ENCODE measurements at regions not wholly inside any gene's neighbourhood (a gene's known extent, or its start where the extent isn't known, plus 50 kb on each side); places are given as distances from the start of the nearest gene placed in this dataset.

DNA sequence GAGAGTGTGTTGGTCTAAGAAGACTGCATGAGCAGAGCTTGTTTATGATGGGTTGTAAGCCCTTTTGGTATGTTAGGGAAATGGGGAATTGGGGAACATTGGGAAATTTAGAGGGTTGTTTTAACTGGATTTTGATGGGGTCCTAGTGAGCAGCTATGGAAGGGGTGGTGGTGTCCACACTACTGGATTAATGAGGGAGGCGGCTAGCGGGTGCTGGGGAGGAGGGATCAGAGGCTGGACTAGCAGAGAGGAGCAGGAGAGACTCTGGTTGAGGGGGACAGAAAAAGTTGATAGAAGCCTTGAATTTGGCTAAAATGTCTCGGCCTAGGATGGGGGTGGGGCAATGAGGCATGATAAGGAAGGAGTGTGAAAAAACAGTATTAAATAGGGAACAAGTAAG lies 1369.1 kb downstream of the UQCRFS1 start:
- TF ChIP-seq NR2C2 (CRISPR knock-in tag; IDR thresholded peaks at IDR 0.05) (no peak), FOXJ3 (CRISPR knock-in tag; IDR thresholded peaks at IDR 0.05; ENCODE audit: borderline replicate concordance) (no peak), AFF4 (CRISPR knock-in tag; IDR thresholded peaks at IDR 0.05; ENCODE audit: borderline replicate concordance) (no peak), MLX (CRISPR knock-in tag; IDR thresholded peaks at IDR 0.05) (no peak), PRRX2 (CRISPR knock-in tag; IDR thresholded peaks at IDR 0.05) (no peak), GABPB1 (CRISPR knock-in tag; IDR thresholded peaks at IDR 0.05) (no peak), SP1 (CRISPR knock-in tag; conservative IDR thresholded peaks at IDR 0.05) (no peak)
- TF ChIP-seq, protein P1, sequence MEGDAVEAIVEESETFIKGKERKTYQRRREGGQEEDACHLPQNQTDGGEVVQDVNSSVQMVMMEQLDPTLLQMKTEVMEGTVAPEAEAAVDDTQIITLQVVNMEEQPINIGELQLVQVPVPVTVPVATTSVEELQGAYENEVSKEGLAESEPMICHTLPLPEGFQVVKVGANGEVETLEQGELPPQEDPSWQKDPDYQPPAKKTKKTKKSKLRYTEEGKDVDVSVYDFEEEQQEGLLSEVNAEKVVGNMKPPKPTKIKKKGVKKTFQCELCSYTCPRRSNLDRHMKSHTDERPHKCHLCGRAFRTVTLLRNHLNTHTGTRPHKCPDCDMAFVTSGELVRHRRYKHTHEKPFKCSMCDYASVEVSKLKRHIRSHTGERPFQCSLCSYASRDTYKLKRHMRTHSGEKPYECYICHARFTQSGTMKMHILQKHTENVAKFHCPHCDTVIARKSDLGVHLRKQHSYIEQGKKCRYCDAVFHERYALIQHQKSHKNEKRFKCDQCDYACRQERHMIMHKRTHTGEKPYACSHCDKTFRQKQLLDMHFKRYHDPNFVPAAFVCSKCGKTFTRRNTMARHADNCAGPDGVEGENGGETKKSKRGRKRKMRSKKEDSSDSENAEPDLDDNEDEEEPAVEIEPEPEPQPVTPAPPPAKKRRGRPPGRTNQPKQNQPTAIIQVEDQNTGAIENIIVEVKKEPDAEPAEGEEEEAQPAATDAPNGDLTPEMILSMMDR (IDR thresholded peaks at IDR 0.05) = no peak

All from WTC11 (cell line).